Aorta (tissue), 5 donors: ENCODE measurements at regions not wholly inside any gene's neighbourhood (a gene's known extent, or its start where the extent isn't known, plus 50 kb on each side); places are given as distances from the start of the nearest gene placed in this dataset.

Source experiments
- ATAC-seq: fragments of 200-7000 bp; cut with Tn5 transposase; one replicate; pipeline ENCODE4 v1.9.1; 2022; ENCODE audit warnings: moderate library complexity; ENCODE audit not compliant: low FRiP score
- DNase-seq, 2 donors: peaks; one replicate each; pipeline ENCODE4 v3.0.0-alpha.2; 2020
- H3K27ac ChIP-seq, 2 donors: one replicate each; pipeline ENCODE4 v1.5.1; 2013; ENCODE audit warnings: low read length in 2 of 2, mild to moderate bottlenecking in 2 of 2, moderate library complexity in 2 of 2, control low read depth in 1 of 2, inconsistent platforms in 1 of 2, low read depth in 1 of 2
- H3K27me3 ChIP-seq, 2 donors: one replicate each; pipeline ENCODE4 v1.6.1; 2013; ENCODE audit warnings: control low read depth in 1 of 2, low read length in 1 of 2, mild to moderate bottlenecking in 1 of 2, moderate library complexity in 1 of 2; ENCODE audit not compliant: insufficient read depth in 2 of 2, control insufficient read depth in 1 of 2
- H3K36me3 ChIP-seq, 2 donors: one replicate each; pipeline ENCODE4 v1.6.1; 2013; ENCODE audit warnings: control low read depth in 1 of 2, low read length in 1 of 2, mild to moderate bottlenecking in 1 of 2; ENCODE audit not compliant: insufficient read depth in 2 of 2, control insufficient read depth in 1 of 2
- H3K4me1 ChIP-seq, 2 donors: one replicate each; pipeline ENCODE4 v1.6.1; 2013; ENCODE audit warnings: low read length in 2 of 2, control low read depth in 1 of 2, mild to moderate bottlenecking in 1 of 2, moderate library complexity in 1 of 2; ENCODE audit not compliant: insufficient read depth in 2 of 2, control insufficient read depth in 1 of 2
- H3K4me3 ChIP-seq, 2 donors: one replicate each; pipeline ENCODE4 v1.5.1; 2013; ENCODE audit warnings: low read length in 2 of 2, control low read depth in 1 of 2, mild to moderate bottlenecking in 1 of 2
- H3K9me3 ChIP-seq: one replicate; pipeline ENCODE4 v1.6.1; 2013; ENCODE audit warnings: mild to moderate bottlenecking, low read length; ENCODE audit not compliant: control insufficient read depth
- WGBS, 2 donors: extraction: QIAGEN DNeasy Blood & Tissue Kit; methylation state at CpG; one replicate each; pipeline ENCODE4 v1.1.7; 2013; 5-methylcytosine and 5-hydroxymethylcytosine counted together
- intact Hi-C, 2 donors: fragments of 100-400 bp; cut with DNase I; formaldehyde crosslinking; loops; one replicate each; pipeline versions ENCODE4 v1.14.2 to v1.15.0; 2022
- donor health status: healthy with polysubstance abuse.
- donor health status: Bipolar disorder and iron deficiency.
- donor health status: DM: no; HTN: no; CAD: no.
- donor health status: DM: no; HTN: no; CAD: no.
- donor health status: DM: yes; HTN: yes; CAD: no.

DNA sequence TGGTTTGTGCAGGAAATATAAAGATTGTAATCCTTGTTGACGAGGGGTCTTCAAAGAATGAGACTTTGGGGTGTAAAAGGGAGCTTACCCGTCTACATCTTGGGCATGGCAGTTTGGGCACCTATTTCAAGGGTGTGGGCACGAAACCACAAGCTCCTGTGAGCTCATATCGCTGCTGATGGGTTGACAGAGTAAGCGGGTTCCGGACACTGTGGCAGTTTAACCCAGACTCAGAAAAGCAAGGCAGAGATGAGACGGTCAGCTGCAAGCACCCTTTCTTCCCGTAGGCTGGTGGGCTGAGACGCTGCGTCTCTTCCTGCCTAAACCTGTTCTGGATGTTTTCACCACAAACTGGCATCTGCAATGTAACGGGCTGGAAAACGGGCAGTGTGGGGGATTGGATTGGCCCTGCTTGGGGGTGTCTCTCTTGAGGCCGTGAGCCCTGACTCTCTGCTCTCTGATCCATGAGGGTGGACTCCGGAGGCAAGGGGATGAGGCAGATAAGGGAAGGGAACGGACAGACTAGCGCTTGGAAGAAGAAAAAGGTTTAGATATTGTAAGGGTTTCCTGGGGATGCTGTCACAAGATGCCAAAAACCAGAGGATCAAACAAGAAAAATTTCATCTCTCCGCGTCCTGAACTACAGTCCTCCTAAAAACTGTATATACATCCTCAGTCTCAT, 237.5 kb downstream of the SHOX start:
- Histone ChIP-seq H3K9me3 (no peaks in the 10 kb centered on the region), H3K4me1 (no peaks in the 10 kb centered on the region), H3K27ac (no peak overlapping the region), H3K27me3 (no peaks in the 10 kb centered on the region), H3K36me3 (no peaks in the 10 kb centered on the region), H3K4me3 (no peak overlapping the region)
- WGBS, 2 donors: 71 to 75% methylated on average over 18 of the region's 18 CpGs
- no peak for DNase-seq
- intact Hi-C loops: no loop called here
- ATAC-seq: no peak

- H3K9me3 ChIP-seq: no peaks in the 10 kb centered on the region
- H3K4me3 ChIP-seq: no peak overlapping the region
- H3K36me3 ChIP-seq: no peaks in the 10 kb centered on the region
- WGBS, 2 donors: 45 to 47% methylated on average over 11 of the region's 11 CpGs
- H3K27me3 ChIP-seq: no peaks in the 10 kb centered on the region
- intact Hi-C loops: no loop called here
- H3K27ac ChIP-seq: no peak overlapping the region
- no peak for ATAC-seq
- DNase-seq: no peak
- H3K4me1 ChIP-seq: no peaks in the 10 kb centered on the region
These were observed 236.9 kb downstream of the SHOX start for GRCh38 chrX:867502-867901.

DNA sequence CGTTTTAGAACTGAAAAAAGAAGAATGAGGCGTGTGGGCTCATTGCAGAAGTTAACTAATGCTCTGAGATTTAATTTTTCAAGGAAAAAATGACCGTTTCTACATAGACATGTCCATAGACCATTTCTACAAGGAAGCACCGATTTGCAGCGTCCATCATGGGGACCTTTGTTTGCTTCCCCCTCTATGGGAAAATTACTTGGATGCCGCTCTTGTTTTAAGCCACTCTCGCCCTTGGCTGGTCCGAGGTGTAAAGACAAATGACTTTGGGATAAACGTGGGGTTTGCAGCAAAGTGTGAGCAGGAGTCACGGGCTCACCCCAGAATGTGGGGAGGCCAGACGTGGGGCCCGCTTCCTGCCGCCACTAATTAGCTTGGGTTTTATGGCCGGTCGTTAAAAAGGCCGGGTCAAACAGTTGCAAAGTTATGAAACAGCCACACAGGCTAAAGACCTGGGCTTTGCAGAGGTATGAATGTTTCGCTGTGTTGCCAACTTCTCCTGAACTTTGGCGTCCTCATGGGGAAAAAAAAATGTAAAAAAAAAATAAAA, 235.9 kb downstream of the SHOX start:
- no peaks in the 10 kb centered on the region for H3K36me3 ChIP-seq
- 17 to 20% methylated on average over 18 of the region's 18 CpGs for WGBS, 2 donors

GRCh38 chrX:865422-865821, 234.8 kb downstream of the SHOX start:
- no peak for DNase-seq
- 64 to 83% methylated on average over 3 of the region's 3 CpGs for WGBS, 2 donors

More for the DNA sequence above, 235.9 kb downstream of the SHOX start:
- intact Hi-C loops: no loop called here
- Histone ChIP-seq H3K4me3 (no peak overlapping the region), H3K27ac (no peak overlapping the region), H3K4me1 (no peaks in the 10 kb centered on the region), H3K27me3 (no peaks in the 10 kb centered on the region), H3K9me3 (no peaks in the 10 kb centered on the region)
- ATAC-seq: no peak
- DNase-seq: no peak

DNA sequence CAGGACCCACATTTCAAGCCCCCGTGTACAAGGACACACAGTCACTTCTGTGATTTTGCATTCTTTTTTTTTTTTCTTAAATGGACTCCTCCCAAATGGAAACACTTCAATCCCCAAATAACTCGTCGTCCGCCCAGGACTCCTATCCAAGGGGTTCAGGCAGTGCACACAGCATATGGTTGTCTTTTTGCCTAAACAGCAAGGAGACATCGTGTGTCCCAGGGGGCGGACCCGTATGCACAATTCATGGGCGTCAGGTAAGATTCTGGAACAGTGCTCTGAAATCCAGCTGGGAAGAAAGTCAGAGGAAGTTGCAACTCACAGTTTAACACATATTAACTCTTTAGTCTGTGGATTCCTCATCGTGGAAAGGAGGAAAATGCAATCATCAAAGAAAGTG, 231.3 kb downstream of the SHOX start:
- Histone ChIP-seq H3K4me3 (no peak overlapping the region), H3K9me3 (no peaks in the 10 kb centered on the region), H3K4me1 (no peaks in the 10 kb centered on the region), H3K36me3 (no peaks in the 10 kb centered on the region), H3K27ac (no peak overlapping the region), H3K27me3 (no peaks in the 10 kb centered on the region)
- DNase-seq: no peak
- ATAC-seq: no peak
- 18 to 21% methylated on average over 9 of the region's 9 CpGs for WGBS, 2 donors
- intact Hi-C loops: no loop called here

More at GRCh38 chrX:865422-865821, 234.8 kb downstream of the SHOX start:
- H3K4me1 ChIP-seq: no peaks in the 10 kb centered on the region
- H3K9me3 ChIP-seq: no peaks in the 10 kb centered on the region
- no peak overlapping the region for H3K4me3 ChIP-seq
- intact Hi-C loops: no loop called here
- no peak overlapping the region for H3K27ac ChIP-seq
- no peak for ATAC-seq
- no peaks in the 10 kb centered on the region for H3K36me3 ChIP-seq
- H3K27me3 ChIP-seq: no peaks in the 10 kb centered on the region

- Histone ChIP-seq H3K4me1 (no peaks in the 10 kb centered on the region), H3K36me3 (no peaks in the 10 kb centered on the region), H3K27me3 (no peaks in the 10 kb centered on the region), H3K4me3 (no peak overlapping the region), H3K9me3 (no peaks in the 10 kb centered on the region), H3K27ac (no peak overlapping the region)
- ATAC-seq (no peak), DNase-seq (no peak)
- intact Hi-C loops: no loop called here
- WGBS, 2 donors: 31 to 34% methylated on average over 14 of the region's 14 CpGs
These were observed 230.8 kb downstream of the SHOX start for GRCh38 chrX:861340-861890.

DNA sequence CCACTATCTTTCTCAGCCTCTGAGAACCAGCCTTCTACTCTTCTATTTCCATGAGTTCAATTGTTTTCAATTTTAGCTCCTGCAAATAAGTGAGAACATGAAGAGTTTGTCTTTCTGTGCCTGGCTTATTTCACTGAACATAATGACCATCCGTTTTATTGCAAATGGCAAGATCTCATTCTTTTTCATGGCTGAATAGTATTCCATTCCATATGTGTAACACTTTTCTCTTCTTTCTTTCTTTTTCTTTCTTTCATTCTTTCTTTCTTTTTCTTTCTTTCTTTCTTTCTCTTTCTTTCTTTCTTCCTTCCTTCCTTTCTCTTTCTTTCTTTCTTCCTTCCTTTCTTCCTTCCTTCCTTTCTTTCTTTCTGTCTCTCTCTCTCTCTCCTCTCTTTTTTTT, 228.7 kb downstream of the SHOX start:
- Histone ChIP-seq H3K4me3 (no peak overlapping the region), H3K27me3 (no peaks in the 10 kb centered on the region), H3K27ac (no peak overlapping the region), H3K4me1 (no peaks in the 10 kb centered on the region), H3K36me3 (no peaks in the 10 kb centered on the region), H3K9me3 (no peaks in the 10 kb centered on the region)
- ATAC-seq: no peak
- 74 to 82% methylated on average over 1 of the region's 1 CpG for WGBS, 2 donors
- DNase-seq: no peak
- intact Hi-C loops: no loop called here

DNA sequence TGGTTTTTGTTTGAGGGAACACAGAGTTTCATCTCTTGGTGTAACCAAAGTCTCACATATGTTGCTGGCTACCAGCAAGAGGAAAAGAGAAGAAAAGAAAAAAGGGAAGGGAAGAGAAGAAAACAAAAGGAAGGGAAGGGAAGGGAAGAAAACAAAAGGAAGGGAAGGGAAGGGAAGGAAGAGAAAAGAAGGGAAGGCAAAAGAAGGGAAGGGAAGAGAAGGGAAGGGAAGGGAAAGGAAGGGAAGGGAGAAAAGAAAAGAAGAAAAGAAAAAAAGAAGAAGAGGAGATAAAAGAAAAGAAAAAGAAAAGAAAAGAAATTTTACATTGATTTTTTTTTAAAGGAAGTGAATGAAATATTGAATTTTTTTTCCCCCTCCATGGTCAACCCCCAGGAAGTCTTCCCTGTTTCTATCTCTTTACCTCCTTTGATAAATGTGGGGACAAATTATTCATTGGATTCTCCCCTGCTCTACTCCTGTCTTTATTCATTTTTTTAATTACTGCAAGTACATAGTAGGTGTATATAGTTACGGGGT, 228.0 kb downstream of the SHOX start:
- no peaks in the 10 kb centered on the region for H3K27me3 ChIP-seq
- no peak overlapping the region for H3K4me3 ChIP-seq
- 89 to 92% methylated on average over 1 of the region's 1 CpG for WGBS, 2 donors
- H3K9me3 ChIP-seq: no peaks in the 10 kb centered on the region
- H3K27ac ChIP-seq: no peak overlapping the region
- ATAC-seq: no peak
- H3K36me3 ChIP-seq: no peaks in the 10 kb centered on the region
- intact Hi-C loops: no loop called here
- no peak for DNase-seq
- H3K4me1 ChIP-seq: no peaks in the 10 kb centered on the region

GRCh38 chrX:857376-857775, 226.8 kb downstream of the SHOX start:
- Histone ChIP-seq H3K27ac (no peak overlapping the region), H3K4me3 (no peak overlapping the region), H3K9me3 (no peaks in the 10 kb centered on the region), H3K27me3 (no peaks in the 10 kb centered on the region), H3K36me3 (no peaks in the 10 kb centered on the region), H3K4me1 (no peaks in the 10 kb centered on the region)
- DNase-seq (no peak), ATAC-seq (no peak)
- intact Hi-C loops: no loop called here
- 31 to 43% methylated on average over 5 of the region's 5 CpGs for WGBS, 2 donors
